Retinal pigment epithelial cell (primary cell): ENCODE measurements at regions not wholly inside any gene's neighbourhood (a gene's known extent, or its start where the extent isn't known, plus 50 kb on each side); places are given as distances from the start of the nearest gene placed in this dataset.
"Not testable (repeated sequence)": the region's sequence is repeated elsewhere in the genome, so short reads cannot be mapped to it uniquely, and the experiment has no call there.

Source experiments
- DNase-seq: peaks from one replicate; pipeline ENCODE4 v3.0.0-alpha.2; 2010; ENCODE audit warnings: low read depth
- H3K4me3 ChIP-seq: 2 replicates; pipeline ENCODE4 v1.5.1; 2011; ENCODE audit warnings: mild to moderate bottlenecking, low read length, control low read depth, moderate library complexity
- CTCF ChIP-seq: conservative IDR thresholded peaks from 2 replicates; pipeline ENCODE4 v1.5.1; 2011; ENCODE audit warnings: low read depth, low read length, control low read depth, inconsistent platforms

DNA sequence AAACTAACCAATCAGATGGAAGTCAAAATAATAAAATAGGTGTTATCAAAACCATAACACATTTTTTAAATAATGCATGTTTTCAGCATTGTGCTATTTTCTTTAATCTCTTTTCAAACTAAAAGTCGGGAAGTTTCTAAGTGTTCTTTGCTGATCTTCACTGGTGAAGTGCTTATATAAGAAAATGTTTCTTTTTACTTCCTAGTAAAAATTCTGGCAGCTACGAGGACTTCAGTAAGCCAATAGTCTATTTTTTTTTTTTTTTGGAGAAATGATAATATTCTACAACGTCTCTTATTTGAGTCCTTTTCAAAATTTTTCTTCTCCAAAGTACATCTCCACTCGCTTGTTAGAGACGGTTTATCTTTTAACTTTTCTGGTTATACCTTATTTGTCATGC is 448.0 kb downstream of the SLC6A15 start:
- TF ChIP-seq CTCF: no peak
- H3K4me3 ChIP-seq: no peak overlapping the region
- no peak for DNase-seq

DNA sequence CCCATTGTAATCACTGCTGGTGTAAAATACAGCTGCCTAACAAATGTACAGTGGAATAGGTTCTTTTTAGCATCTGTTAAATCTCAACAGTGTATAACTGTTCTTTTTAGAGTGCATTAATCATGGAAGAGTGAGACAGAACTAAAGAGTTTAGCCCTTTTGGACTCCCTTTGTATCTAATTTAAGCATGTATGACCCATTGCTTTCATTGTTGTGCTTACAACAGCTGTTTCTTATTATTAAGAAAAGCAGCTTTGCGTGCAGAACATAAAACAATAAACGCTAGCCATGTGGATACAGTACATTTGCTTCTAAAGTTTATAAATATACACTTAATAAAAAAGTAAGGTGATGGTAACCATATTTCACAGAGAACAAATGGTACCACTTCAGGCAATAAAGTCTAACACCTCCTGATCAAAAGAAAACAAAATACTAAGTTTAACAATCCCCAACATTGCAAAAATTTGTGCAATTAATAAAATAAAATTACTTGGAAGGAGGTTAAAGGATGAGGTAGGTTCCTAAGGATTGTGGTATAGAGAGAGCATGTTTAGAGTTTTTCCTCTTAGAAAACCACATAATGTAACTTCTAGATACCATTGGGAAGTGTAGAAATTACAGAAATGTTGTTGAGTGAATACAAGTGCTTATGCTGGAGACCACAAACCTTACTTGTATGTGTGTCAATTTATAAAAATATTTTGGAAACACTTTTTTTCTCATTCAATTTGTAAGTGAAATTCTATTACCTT is 448.7 kb downstream of the SLC6A15 start:
- DNase-seq: no peak
- no peak overlapping the region for H3K4me3 ChIP-seq
- TF ChIP-seq CTCF: no peak

DNA sequence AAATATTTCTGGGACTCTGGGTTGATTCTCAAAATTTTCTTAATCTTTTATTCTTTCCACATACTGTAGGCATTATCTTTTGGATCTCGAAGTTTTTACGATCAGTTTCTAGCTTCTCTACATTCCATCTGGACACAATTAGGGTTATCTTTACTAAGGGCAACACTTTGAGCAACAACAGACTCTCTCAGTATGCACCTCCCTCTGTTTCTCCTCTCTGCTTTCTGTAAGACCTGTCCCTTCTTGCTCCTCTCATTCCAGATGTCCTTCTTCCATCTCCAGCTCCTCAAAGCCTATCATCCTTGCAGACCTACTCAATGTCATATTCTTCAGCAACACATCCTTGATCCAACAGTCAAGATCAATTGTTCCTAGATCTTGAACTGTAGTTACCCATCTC is 457.0 kb downstream of the SLC6A15 start:
- no peak for DNase-seq
- no peak overlapping the region for H3K4me3 ChIP-seq
- TF ChIP-seq CTCF: no peak

GRCh38 chr12:84446478-84446877 is 466.1 kb downstream of the SLC6A15 start:
- H3K4me3 ChIP-seq, DNase-seq: not testable (repeated sequence)

- TF ChIP-seq CTCF: no peak
- DNase-seq: no peak
- no peak overlapping the region for H3K4me3 ChIP-seq
Observed at GRCh38 chr12:84436134-84436533, 476.5 kb downstream of the SLC6A15 start.

DNA sequence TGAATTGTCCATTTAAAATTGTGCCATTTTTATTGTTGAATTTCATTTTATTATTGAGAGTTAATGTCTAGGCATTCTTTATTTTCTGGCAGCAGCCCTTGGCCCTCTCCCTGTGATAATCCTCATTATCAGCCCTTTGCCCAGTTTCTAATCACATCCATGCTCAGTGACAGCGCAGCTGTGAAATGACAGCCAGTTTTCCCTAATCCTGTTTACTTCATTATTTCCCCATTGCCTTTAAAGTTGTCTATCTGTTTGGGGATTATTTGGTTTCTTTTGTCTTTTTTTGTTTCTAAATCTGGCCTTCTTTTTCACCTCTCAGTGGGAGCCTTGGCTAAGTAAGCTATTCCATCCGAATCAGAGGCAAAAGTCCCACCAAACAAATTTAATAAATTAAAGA is 476.9 kb downstream of the SLC6A15 start:
- H3K4me3 ChIP-seq: no peak overlapping the region
- no peak for DNase-seq
- TF ChIP-seq CTCF: no peak

- no peak overlapping the region for H3K4me3 ChIP-seq
- no peak for DNase-seq
- no peak for TF ChIP-seq CTCF
Observed at GRCh38 chr12:84422340-84422739, 490.3 kb downstream of the SLC6A15 start.

DNA sequence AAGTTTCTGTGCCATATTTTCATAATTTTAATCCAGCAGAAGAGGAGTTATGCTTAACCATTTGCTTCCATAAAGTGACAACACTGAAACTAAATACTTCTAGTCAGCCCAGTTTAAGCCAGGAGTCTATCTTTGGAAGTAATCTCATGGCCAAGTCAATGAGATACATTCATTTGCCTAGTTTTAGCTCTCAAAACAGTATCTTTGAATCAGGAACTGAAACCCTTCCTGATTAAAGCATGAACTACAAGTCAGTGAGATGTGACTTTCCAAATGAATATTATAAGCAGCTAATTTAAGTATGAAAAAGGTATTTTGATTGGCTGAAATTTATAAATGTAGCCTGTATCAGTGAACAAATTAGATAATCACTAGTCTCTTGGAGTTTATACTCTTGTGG is 491.5 kb downstream of the SLC6A15 start:
- no peak for TF ChIP-seq CTCF
- no peak overlapping the region for H3K4me3 ChIP-seq
- no peak for DNase-seq
